ENCODE measurements at regions not wholly inside any gene's neighbourhood (a gene's known extent, or its start where the extent isn't known, plus 50 kb on each side); places are given as distances from the start of the nearest gene placed in this dataset. TPM values are rescaled to one million over a fixed set of nuclear protein-coding genes. Genes with fewer than 3 reads are reported as not detected.

Small RNA genes in the stretch of these regions (small RNA-seq; reads per million reads assigned to genes)
- gene MIR8068 (not detected), gene RN7SL240P (not detected)

Measured in occipital lobe (tissue), 1 donor.